Stimulated activated CD4-positive, alpha-beta T cell treated with anti-CD3 and anti-CD28 coated beads, Interleukin-1b, Interleukin-23, amount 100 ng/mL, for 24 hours (primary cell): ENCODE measurements at regions not wholly inside any gene's neighbourhood (a gene's known extent, or its start where the extent isn't known, plus 50 kb on each side); places are given as distances from the start of the nearest gene placed in this dataset.

Experiments used
- DNase-seq, 4 experiments: peaks; one replicate each; pipeline ENCODE4 v3.0.0-alpha.2; 2020; ENCODE audit warnings: low read depth in 4 of 4, low spot score in 1 of 4

- no peak for DNase-seq
Measured at GRCh38 chr4:23539969-23540569, 349.8 kb downstream of the PPARGC1A start.

GRCh38 chr4:23533859-23534258 lies 356.0 kb downstream of the PPARGC1A start:
- no peak for DNase-seq

- no peak for DNase-seq
Measured at GRCh38 chr4:23516716-23517115, 373.1 kb downstream of the PPARGC1A start.

GRCh38 chr4:23504083-23504482 lies 385.8 kb downstream of the PPARGC1A start:
- DNase-seq = no peak

GRCh38 chr4:23500894-23501449 lies 388.9 kb downstream of the PPARGC1A start:
- DNase-seq = no peak

GRCh38 chr4:23485801-23486200 lies 404.0 kb downstream of the PPARGC1A start:
- no peak for DNase-seq

- DNase-seq = no peak
Measured at GRCh38 chr4:23484689-23485088, 405.2 kb downstream of the PPARGC1A start.

GRCh38 chr4:23483320-23483960 lies 406.4 kb downstream of the PPARGC1A start:
- DNase-seq = no peak

- no peak for DNase-seq
Measured at GRCh38 chr4:23481566-23481965, 408.3 kb downstream of the PPARGC1A start.

GRCh38 chr4:23477905-23478304 lies 411.9 kb downstream of the PPARGC1A start:
- no peak for DNase-seq

- no peak for DNase-seq
Measured at GRCh38 chr4:23476515-23477090, 413.2 kb downstream of the PPARGC1A start.

- no peak for DNase-seq
Measured at GRCh38 chr4:23463071-23463470, 426.8 kb downstream of the PPARGC1A start.

- no peak for DNase-seq
Measured at GRCh38 chr4:23458054-23458453, 431.8 kb downstream of the PPARGC1A start.

- DNase-seq = no peak
Measured at GRCh38 chr4:23456864-23457263, 433.0 kb downstream of the PPARGC1A start.

GRCh38 chr4:23455456-23456158 lies 434.2 kb downstream of the PPARGC1A start:
- DNase-seq = no peak

GRCh38 chr4:23441530-23442069 lies 448.2 kb downstream of the PPARGC1A start:
- no peak for DNase-seq

- no peak for DNase-seq
Measured at GRCh38 chr4:23438764-23439163, 451.1 kb downstream of the PPARGC1A start.

GRCh38 chr4:23429497-23429896 lies 460.4 kb downstream of the PPARGC1A start:
- DNase-seq = no peak

GRCh38 chr4:23425570-23425969 lies 464.3 kb downstream of the PPARGC1A start:
- no peak for DNase-seq

GRCh38 chr4:23423540-23423939 lies 466.3 kb downstream of the PPARGC1A start:
- DNase-seq = no peak

GRCh38 chr4:23422878-23423277 lies 467.0 kb downstream of the PPARGC1A start:
- DNase-seq = no peak

- DNase-seq = no peak
Measured at GRCh38 chr4:23413631-23414030, 476.2 kb downstream of the PPARGC1A start.
